Endodermal cell (in vitro differentiated cells): ENCODE measurements at regions not wholly inside any gene's neighbourhood (a gene's known extent, or its start where the extent isn't known, plus 50 kb on each side); places are given as distances from the start of the nearest gene placed in this dataset.

Experiments
- DNase-seq: peaks from one replicate; pipeline ENCODE4 v3.0.0-alpha.2; 2017
- H3K27ac ChIP-seq: 2 replicates; pipeline ENCODE4 v1.5.1; 2013; ENCODE audit warnings: mild to moderate bottlenecking, low read depth, low read length, moderate library complexity
- H3K27me3 ChIP-seq: 2 replicates; pipeline ENCODE4 v1.6.1; 2013; ENCODE audit warnings: mild to moderate bottlenecking, low read length, moderate library complexity; ENCODE audit not compliant: insufficient read depth, control insufficient read depth, poor library complexity, severe bottlenecking
- H3K36me3 ChIP-seq: 2 replicates; pipeline ENCODE4 v1.7.0; 2013; ENCODE audit warnings: mild to moderate bottlenecking, low read length, moderate library complexity; ENCODE audit not compliant: control insufficient read depth, insufficient read depth
- H3K4me1 ChIP-seq: one replicate; pipeline ENCODE4 v1.7.0; 2013; ENCODE audit warnings: low read length; ENCODE audit not compliant: control insufficient read depth, insufficient read depth
- H3K4me3 ChIP-seq: 2 replicates; pipeline ENCODE4 v1.5.1; 2013; ENCODE audit warnings: mild to moderate bottlenecking, low read length, moderate library complexity
- H3K9ac ChIP-seq: 2 replicates; pipeline ENCODE4 v1.6.1; 2013; ENCODE audit warnings: mild to moderate bottlenecking, low read length, moderate library complexity; ENCODE audit not compliant: poor library complexity, severe bottlenecking; ENCODE audit errors: extremely low read depth
- H3K9me3 ChIP-seq: 2 replicates; pipeline ENCODE4 v1.6.1; 2013; ENCODE audit warnings: mild to moderate bottlenecking, low read length, moderate library complexity; ENCODE audit not compliant: control insufficient read depth
- H3K27ac Mint-ChIP-seq: 2 replicates; pipeline ENCODE4 v1.8.0; 2020; ENCODE audit warnings: mixed read lengths
- H3K27me3 Mint-ChIP-seq: 2 replicates; pipeline ENCODE4 v1.8.0; 2021; ENCODE audit warnings: mild to moderate bottlenecking, mixed read lengths; ENCODE audit not compliant: insufficient read depth
- H3K36me3 Mint-ChIP-seq: 2 replicates; pipeline ENCODE4 v1.8.0; 2020; ENCODE audit warnings: low read depth, mixed read lengths
- H3K4me1 Mint-ChIP-seq: 2 replicates; pipeline ENCODE4 v1.8.0; 2020; ENCODE audit warnings: mixed read lengths
- H3K4me3 Mint-ChIP-seq: 2 replicates; pipeline ENCODE4 v1.8.0; 2020; ENCODE audit warnings: mild to moderate bottlenecking, moderate library complexity, mixed read lengths
- H3K9me3 Mint-ChIP-seq: 2 replicates; pipeline ENCODE4 v1.8.0; 2020; ENCODE audit warnings: mild to moderate bottlenecking, mixed read lengths
- WGBS, 2 experiments: methylation state at CpG; one replicate each; pipeline versions ENCODE4 v1.1.5 to v1.1.7; 2013; ENCODE audit warnings: missing lambda C conversion rate in 2 of 2, mixed read lengths in 1 of 2; ENCODE audit not compliant: insufficient coverage in 1 of 2, insufficient read length in 1 of 2; 5-methylcytosine and 5-hydroxymethylcytosine counted together
- TF ChIP-seq, protein P1 (sequence below): fragments of 200-600 bp; sonication (generic); conservative IDR thresholded peaks from 2 replicates; pipeline ENCODE4 v1.5.0; 2021; ENCODE audit warnings: antibody characterized with exemption, mild to moderate bottlenecking

DNA sequence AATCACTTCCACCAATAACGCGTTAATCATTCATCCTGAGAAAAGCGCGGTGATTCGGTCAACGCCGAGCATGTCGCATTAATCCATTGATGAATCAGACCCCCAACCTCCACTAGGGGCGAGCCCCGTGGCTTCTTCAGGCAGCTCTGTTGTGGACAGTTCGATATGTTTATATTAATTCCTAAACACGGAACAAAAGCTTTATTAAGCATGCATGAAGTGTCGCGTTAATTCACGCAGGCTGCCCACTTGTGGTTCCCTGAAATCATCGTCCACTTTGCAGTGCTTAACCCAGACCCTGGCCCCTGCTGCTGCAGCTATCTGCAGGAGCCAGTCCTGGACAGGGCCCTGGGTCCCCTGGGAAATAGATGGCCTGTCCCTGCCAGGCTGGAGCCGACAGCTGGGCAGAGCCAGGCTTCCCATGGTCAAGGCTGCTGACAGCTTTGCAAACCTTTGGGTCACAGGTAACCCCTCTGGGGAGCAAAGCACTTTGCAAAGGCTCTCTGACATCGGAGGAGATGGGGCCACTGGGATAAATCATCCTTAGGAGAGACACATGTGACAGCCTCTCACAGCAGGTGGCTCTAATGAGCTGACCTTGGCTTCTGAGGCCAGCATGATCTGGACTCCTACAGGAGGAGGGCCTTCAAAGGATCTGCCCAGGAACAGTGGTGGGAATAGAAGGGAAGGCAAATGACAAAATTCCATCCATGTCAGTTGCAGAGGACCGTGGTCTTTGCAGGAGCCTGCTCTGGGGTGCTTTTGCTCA, 137.0 kb upstream of the AJAP1 start:
- no peak overlapping the region for H3K27ac Mint-ChIP-seq
- WGBS, 2 experiments, result 93 to 94% methylated on average over 14 to 19 of the region's 19 CpGs
- Histone ChIP-seq H3K4me3 (no peak overlapping the region), H3K9ac (no peak overlapping the region), H3K9me3 (no peaks in the 10 kb centered on the region), H3K4me1 (no peaks in the 10 kb centered on the region), H3K36me3 (no peaks in the 10 kb centered on the region), H3K27me3 (no peaks in the 10 kb centered on the region), H3K27ac (no peak overlapping the region)
- H3K27me3 Mint-ChIP-seq, result no peaks in the 10 kb centered on the region
- no peaks in the 10 kb centered on the region for H3K4me1 Mint-ChIP-seq
- DNase-seq, result no peak
- H3K4me3 Mint-ChIP-seq, result no peak overlapping the region
- H3K9me3 Mint-ChIP-seq, result no peaks in the 10 kb centered on the region
- H3K36me3 Mint-ChIP-seq, result no peaks in the 10 kb centered on the region
- TF ChIP-seq, protein P1, sequence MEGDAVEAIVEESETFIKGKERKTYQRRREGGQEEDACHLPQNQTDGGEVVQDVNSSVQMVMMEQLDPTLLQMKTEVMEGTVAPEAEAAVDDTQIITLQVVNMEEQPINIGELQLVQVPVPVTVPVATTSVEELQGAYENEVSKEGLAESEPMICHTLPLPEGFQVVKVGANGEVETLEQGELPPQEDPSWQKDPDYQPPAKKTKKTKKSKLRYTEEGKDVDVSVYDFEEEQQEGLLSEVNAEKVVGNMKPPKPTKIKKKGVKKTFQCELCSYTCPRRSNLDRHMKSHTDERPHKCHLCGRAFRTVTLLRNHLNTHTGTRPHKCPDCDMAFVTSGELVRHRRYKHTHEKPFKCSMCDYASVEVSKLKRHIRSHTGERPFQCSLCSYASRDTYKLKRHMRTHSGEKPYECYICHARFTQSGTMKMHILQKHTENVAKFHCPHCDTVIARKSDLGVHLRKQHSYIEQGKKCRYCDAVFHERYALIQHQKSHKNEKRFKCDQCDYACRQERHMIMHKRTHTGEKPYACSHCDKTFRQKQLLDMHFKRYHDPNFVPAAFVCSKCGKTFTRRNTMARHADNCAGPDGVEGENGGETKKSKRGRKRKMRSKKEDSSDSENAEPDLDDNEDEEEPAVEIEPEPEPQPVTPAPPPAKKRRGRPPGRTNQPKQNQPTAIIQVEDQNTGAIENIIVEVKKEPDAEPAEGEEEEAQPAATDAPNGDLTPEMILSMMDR, result no peak

- H3K9ac ChIP-seq, result no peak overlapping the region
- no peaks in the 10 kb centered on the region for H3K36me3 ChIP-seq
- no peak overlapping the region for H3K27ac ChIP-seq
- Mint-ChIP-seq H3K36me3 (no peaks in the 10 kb centered on the region), H3K4me1 (no peaks in the 10 kb centered on the region), H3K9me3 (no peaks in the 10 kb centered on the region), H3K4me3 (no peak overlapping the region), H3K27ac (no peak overlapping the region), H3K27me3 (no peaks in the 10 kb centered on the region)
- H3K27me3 ChIP-seq, result no peaks in the 10 kb centered on the region
- no peaks in the 10 kb centered on the region for H3K9me3 ChIP-seq
- TF ChIP-seq, protein P1, result no peak
- no peak overlapping the region for H3K4me3 ChIP-seq
- WGBS, 2 experiments, result 75 to 85% methylated on average over 2 to 7 of the region's 7 CpGs
- no peak for DNase-seq
- H3K4me1 ChIP-seq, result no peaks in the 10 kb centered on the region
Measured at GRCh38 chr1:4518621-4519020, 135.8 kb upstream of the AJAP1 start.

- no peaks in the 10 kb centered on the region for H3K4me1 ChIP-seq
- TF ChIP-seq, protein P1, result no peak
- WGBS, 2 experiments, result 91 to 96% methylated on average over 4 to 6 of the region's 6 CpGs
- no peak overlapping the region for H3K4me3 ChIP-seq
- H3K27ac ChIP-seq, result no peak overlapping the region
- H3K9me3 ChIP-seq, result no peaks in the 10 kb centered on the region
- no peak for DNase-seq
- Mint-ChIP-seq H3K4me1 (no peaks in the 10 kb centered on the region), H3K27me3 (peaks cover 2% of the 10 kb centered on the region), H3K4me3 (no peak overlapping the region), H3K27ac (no peak overlapping the region), H3K9me3 (no peaks in the 10 kb centered on the region), H3K36me3 (no peaks in the 10 kb centered on the region)
- no peaks in the 10 kb centered on the region for H3K36me3 ChIP-seq
- H3K27me3 ChIP-seq, result no peaks in the 10 kb centered on the region
- H3K9ac ChIP-seq, result no peak overlapping the region
Measured at GRCh38 chr1:4519954-4520353, 134.5 kb upstream of the AJAP1 start.
